GM21786 (cell line): ENCODE measurements at regions not wholly inside any gene's neighbourhood (a gene's known extent, or its start where the extent isn't known, plus 50 kb on each side); places are given as distances from the start of the nearest gene placed in this dataset.
"Not testable (repeated sequence)": the region's sequence is repeated elsewhere in the genome, so short reads cannot be mapped to it uniquely, and the experiment has no call there.

ENCODE experiments used
- ATAC-seq: cut with Tn5 transposase; IDR thresholded peaks from one replicate; pipeline ENCODE4 v1.9.1; 2021; ENCODE audit not compliant: unreplicated experiment

GRCh38 chr6:23532227-23532626 lies 593.8 kb upstream of the NRSN1 start:
- no peak for ATAC-seq

DNA sequence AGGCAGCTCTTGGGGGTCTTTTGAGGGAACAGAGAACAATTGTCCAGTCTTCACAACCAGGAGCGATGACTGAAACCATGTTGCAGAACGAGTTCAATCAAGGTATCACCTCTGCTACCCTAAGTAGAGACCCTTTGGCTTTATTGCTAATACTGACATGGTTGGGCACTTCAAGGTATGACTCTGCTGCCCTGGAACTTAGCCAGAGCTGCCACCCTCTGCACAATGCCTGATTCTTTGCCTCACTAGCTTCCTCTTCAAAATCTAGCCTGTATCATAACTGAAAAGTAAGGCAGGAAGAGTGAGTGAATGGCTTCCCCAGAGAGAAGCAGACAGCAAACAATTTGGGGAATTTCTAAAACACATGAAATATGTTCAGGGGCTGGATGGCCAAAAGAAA lies 592.7 kb upstream of the NRSN1 start:
- ATAC-seq, result no peak

DNA sequence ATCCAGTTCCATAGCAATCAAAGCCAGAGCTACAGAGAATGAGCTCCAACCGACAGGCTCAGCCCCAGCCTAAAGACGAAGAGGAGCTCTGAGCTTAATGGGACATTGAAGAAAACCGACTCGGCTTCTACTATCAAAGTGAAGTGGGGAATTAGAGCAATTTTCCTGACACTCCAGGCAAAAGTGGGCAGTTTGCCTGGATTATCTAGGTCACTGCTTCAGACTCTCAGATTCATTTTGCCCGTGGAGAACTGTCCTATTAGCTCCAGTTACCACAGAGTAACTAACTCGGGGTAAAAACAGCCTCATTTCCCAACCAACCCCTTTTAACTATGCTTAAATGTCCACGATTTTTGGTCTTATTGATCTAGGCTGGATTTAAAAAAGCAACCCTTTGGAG lies 592.1 kb upstream of the NRSN1 start:
- ATAC-seq, result no peak

GRCh38 chr6:23534351-23534750 lies 591.7 kb upstream of the NRSN1 start:
- no peak for ATAC-seq

DNA sequence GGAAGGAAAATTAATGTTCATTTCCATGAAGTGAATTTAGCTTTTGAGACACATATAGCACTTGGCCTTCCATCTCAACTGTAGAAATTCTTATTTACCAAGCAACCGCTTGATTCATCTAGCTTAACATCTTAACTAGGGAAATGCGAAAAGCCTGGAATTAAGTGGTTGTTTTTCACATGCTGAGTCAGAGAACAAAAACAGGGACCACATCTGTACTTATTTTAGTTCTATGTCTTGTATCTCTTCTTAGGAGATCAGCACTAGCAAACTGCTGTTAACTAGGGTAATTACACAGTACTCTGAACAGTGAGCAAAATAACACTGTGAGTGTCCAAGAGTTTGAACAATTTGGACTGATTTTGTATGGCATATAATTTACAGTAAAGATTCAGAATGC lies 590.9 kb upstream of the NRSN1 start:
- ATAC-seq, result no peak

- ATAC-seq, result no peak
Observed at GRCh38 chr6:23537828-23538227, 588.2 kb upstream of the NRSN1 start.

- ATAC-seq, result no peak
Observed at GRCh38 chr6:23547851-23548250, 578.2 kb upstream of the NRSN1 start.

DNA sequence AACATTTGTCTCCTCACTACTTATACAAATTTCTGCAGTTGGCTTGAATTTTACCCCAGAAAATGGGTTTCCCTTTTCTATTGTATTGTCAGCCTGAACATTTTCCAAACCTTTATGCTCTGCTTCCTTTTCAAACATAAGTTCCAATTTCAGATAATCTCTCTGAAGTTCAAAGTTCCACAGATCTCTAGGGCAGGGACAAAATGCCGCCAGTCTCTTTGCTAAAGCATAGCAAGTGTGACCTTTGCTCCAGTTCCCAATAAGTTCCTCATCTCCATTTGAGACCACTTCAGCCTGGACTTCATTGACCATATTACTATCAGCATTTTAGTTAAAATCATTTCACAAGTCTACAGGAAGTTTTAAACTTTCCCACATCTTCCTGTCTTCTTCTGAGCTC lies 571.1 kb upstream of the NRSN1 start:
- not testable (repeated sequence) for ATAC-seq

GRCh38 chr6:23559587-23560343 lies 566.2 kb upstream of the NRSN1 start:
- no peak for ATAC-seq

DNA sequence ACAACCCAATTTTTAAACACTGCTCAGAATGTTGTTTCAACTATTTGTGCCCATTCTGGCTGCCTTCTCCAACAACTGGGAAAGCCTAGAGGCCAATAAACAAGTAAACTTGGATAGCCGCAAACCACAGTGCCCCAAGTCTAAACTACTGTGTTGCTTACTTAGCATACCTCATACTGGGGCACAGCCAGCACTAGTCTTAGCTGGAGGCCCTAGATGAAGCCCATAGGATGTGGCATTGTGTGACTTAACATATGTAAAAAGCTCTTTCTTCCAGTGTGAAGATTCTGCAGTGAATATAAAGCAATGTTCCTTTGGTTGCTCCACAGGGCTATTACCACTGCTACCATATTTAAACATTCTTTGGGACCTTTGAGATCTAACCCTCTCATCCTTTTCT lies 564.3 kb upstream of the NRSN1 start:
- no peak for ATAC-seq

DNA sequence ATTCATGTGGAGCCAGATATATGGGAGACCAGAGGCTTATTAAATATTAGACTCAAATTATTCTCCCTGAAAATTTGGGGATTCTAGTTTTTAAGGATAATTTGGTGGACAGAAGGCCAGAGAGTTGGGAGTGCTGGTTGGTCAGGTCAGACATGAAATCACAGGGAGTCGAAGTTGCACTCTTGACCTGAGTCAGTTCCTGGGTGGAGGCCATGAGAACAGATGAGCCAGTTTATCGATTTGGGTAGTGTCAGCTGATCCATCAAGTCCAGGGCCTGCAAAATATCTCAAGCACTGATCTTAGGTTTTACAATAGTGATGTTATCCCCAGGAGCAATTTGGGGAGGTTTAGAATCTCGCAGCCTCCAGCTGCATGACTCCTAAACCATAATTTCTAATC lies 563.5 kb upstream of the NRSN1 start:
- no peak for ATAC-seq

- ATAC-seq, result no peak
Observed at GRCh38 chr6:23563323-23563722, 562.7 kb upstream of the NRSN1 start.

GRCh38 chr6:23566418-23566817 lies 559.6 kb upstream of the NRSN1 start:
- no peak for ATAC-seq

GRCh38 chr6:23568292-23568691 lies 557.7 kb upstream of the NRSN1 start:
- ATAC-seq, result no peak

DNA sequence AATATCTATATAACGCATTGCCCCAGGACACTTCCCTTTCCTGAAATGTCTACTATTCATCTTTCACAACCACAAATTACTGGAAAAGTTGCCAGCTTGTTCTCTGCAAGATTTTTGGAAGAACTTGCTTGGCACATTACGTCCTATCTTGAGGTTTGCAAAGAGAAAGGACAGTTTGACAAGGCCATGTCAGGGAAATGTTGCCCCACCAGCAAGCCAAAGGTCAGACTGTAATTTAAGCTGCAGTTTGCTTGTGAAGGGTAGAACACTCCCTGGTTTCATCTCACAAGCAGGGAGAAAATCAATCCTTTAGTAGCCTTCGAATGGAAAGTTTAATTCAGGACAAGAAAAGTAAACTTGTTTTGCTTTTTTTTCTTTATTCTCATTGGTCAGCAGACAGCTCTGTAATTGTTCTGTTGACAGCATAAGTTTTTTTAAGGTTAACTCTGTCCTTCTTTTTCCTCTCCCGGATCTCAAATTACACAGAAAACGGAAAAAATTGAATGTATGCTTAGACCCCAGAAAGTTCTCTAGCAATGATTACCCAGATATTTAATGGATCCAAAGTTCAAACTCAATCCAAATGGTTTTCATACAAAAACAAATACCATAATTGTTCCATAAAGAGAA lies 541.8 kb upstream of the NRSN1 start:
- ATAC-seq, result no peak

- ATAC-seq, result no peak
Observed at GRCh38 chr6:23587582-23587981, 538.4 kb upstream of the NRSN1 start.

DNA sequence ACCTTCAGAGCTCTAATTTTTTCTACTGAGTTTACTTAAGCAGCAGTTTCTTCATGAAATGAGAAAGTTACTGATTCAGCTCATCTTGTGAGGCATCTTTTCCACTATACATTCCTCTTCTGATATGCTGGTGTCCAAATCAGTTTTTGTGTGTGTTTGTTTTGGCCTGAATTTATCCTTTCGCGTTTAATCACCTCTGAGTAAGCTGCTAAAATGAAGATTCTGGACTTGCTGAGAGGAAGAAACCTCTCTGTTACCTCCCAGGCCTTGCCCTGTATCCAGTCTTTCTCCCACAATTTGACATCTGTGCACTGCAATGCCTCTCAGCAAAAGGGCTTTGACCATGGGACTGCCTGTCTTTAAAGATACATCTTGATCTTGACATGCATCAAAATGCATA lies 536.2 kb upstream of the NRSN1 start:
- ATAC-seq, result no peak

- no peak for ATAC-seq
Observed at GRCh38 chr6:23590498-23591126, 535.4 kb upstream of the NRSN1 start.

DNA sequence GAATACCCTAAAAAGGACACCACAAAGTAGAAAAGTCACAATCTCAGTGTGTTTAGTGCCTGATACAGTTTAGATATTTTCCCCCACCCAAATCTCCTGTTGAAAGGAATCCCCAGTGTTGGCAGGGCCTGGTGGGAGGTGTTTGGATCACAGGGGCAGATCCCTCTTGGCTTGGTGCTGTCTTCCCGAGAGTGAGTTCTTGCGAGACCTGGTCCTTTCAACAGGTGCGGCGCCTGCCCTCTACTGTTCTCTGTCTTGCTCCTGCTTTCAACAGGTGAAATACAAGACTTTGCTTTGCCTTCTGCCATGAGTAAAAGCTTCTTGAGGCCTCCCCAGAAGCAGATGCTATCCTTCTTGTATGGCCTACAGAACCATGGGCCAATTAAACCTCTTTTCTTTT lies 534.3 kb upstream of the NRSN1 start:
- ATAC-seq, result no peak

DNA sequence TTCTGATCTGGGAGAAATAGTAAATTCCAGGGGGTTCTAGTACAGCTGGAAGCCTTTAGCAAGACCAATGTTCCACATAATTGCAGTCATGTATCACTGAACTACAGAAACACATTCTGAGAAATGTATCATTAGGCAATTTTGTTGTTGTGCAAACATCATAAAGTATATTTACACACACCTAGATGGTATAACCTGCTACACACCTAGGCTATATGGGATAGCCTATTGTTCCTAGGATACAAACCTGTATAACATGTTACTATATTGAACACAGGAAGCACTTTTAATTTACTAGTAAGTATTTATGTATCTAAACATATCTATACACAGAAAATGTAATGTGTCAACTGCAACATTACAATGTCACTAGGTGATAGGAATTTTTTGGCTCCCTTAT lies 525.9 kb upstream of the NRSN1 start:
- ATAC-seq, result no peak

- no peak for ATAC-seq
Observed at GRCh38 chr6:23601811-23602345, 524.1 kb upstream of the NRSN1 start.

DNA sequence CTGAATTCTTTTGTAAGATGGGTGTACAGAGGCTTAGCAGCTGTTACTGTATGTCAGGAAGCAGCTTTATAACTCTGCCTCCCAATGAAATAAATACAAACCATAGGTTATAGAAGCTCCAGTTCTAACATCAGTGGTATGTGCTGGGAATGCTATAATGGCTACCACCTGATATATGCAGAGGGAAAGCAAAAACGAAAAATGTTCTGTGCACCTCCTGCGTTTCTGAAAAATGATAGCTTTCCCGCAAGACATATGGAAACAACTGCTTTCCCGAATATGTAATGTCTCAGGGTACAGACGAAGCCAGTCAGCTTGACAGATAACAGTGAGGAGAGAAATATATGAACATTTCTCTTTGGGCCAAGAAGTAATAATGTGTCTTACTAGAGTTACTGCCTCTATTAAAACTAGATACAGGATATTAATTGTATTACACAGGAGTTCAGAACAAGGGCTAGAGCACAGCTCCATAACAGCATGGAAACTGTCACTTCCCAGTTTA lies 517.0 kb upstream of the NRSN1 start:
- ATAC-seq, result no peak
